ENCODE measurements at regions not wholly inside any gene's neighbourhood (a gene's known extent, or its start where the extent isn't known, plus 50 kb on each side); places are given as distances from the start of the nearest gene placed in this dataset.

DNA sequence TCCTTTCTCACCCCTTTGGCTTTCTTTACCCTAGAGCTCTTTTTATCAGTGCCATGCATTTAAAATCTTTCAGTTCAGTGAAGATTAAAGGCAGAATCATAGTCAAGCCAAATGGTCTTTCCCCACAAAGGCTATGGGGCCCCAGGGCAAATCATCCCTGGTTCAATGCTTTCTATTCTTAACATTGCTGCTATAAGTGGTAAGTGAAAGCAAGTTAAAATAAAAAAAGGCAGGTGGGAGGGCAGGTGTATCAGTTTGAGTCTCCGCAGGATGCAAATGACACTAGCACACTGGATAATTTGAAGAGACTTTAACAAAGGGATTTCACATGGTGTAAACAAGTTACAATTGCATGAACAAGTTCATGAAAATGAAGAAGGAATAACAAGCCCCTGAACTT lies 757.4 kb downstream of the SATB2 start:
- no peak for TF ChIP-seq YY1 (IDR thresholded peaks at IDR 0.05; ENCODE audit: insufficient read depth, insufficient read length)
- TF ChIP-seq ZNF274 (IDR thresholded peaks at IDR 0.05; ENCODE audit: low read depth, low read length), result no peak
- no peak for TF ChIP-seq SUZ12 (IDR thresholded peaks at IDR 0.05; ENCODE audit: extremely low read depth, insufficient read depth, insufficient read length)
